A549 (cell line): ENCODE measurements at regions not wholly inside any gene's neighbourhood (a gene's known extent, or its start where the extent isn't known, plus 50 kb on each side); places are given as distances from the start of the nearest gene placed in this dataset.

Experiments
- ATAC-seq, 2 experiments: fragments of 200-7000 bp in 1 of 2; fragments of >200 bp in 1 of 2; cut with Nextera tagmentation in 1 of 2; cut with Tn5 transposase in 1 of 2; 3 replicates each; pipeline versions ENCODE4 v1.8.0 to v1.9.1; 2018 to 2020; ENCODE audit warnings: mild to moderate bottlenecking in 1 of 2, moderate library complexity in 1 of 2
- CTCF ChIA-PET: fragments of 300-600 bp; sonication (Branson Sonifier 250); formaldehyde crosslinking; extraction: SDS; loops from one replicate; lab custom pipeline; 2021; ENCODE audit warnings: antibody characterized with exemption, inconsistent platforms; lab: Yijun Ruan, JAX
- POLR2A ChIA-PET: fragments of 350-600 bp; formaldehyde crosslinking; extraction: SDS; loops from one replicate; lab custom pipeline; 2021; ENCODE audit warnings: antibody characterized with exemption, inconsistent platforms; lab: Yijun Ruan, JAX
- DNase-seq, 2 experiments: peaks; one replicate each; pipeline versions ENCODE4 v3.0.0 to v3.0.0-alpha.2; 2011 to 2016; ENCODE audit warnings: low read depth in 1 of 2, low spot score in 1 of 2
- FAIRE-seq: peaks from 2 replicates; lab custom pipeline; 2011; peaks lifted over from hg19 to GRCh38; lab: Jason Lieb, UNC
- H3K27ac ChIP-seq, 2 experiments: fragments of >200 bp; sonication (Bioruptor Twin); formaldehyde crosslinking; 3 replicates each; pipeline ENCODE4 v1.5.1; 2016 to 2017
- H3K4me1 ChIP-seq: fragments of >200 bp; sonication (Bioruptor Twin); formaldehyde crosslinking; 3 replicates; pipeline ENCODE4 v1.6.1; 2016
- H3K4me2 ChIP-seq: fragments of >200 bp; sonication (Bioruptor Twin); formaldehyde crosslinking; 3 replicates; pipeline ENCODE4 v1.6.1; 2016
- H3K4me3 ChIP-seq: fragments of >200 bp; sonication (Bioruptor Twin); formaldehyde crosslinking; 3 replicates; pipeline ENCODE4 v1.5.1; 2016
- H3K9me3 ChIP-seq: fragments of >200 bp; sonication (Bioruptor Twin); formaldehyde crosslinking; 3 replicates; pipeline ENCODE4 v1.6.1; 2016
- BHLHE40 ChIP-seq: IDR thresholded peaks from 2 replicates; pipeline ENCODE4 v1.6.1; 2012; ENCODE audit warnings: low read depth, low read length, inconsistent platforms
- CBX8 ChIP-seq: fragments of 200-600 bp; sonication (generic); IDR thresholded peaks from 2 replicates; pipeline ENCODE4 v1.6.1; 2016
- CHD4 ChIP-seq: fragments of 200-600 bp; sonication (generic); IDR thresholded peaks from 2 replicates; pipeline ENCODE4 v1.6.1; 2016; ENCODE audit warnings: antibody characterized with exemption, mild to moderate bottlenecking, borderline replicate concordance
- EHF ChIP-seq: fragments of 250-450 bp; sonication (Bioruptor Pico); IDR thresholded peaks from 2 replicates; pipeline ENCODE4 v1.5.0; 2020; ENCODE audit warnings: mild to moderate bottlenecking
- EHMT2 ChIP-seq: fragments of 200-600 bp; sonication (generic); IDR thresholded peaks from 2 replicates; pipeline ENCODE4 v1.6.1; 2016; ENCODE audit warnings: antibody characterized with exemption, low read depth, mild to moderate bottlenecking, moderate library complexity
- ESRRA ChIP-seq: fragments of 150-350 bp; IDR thresholded peaks from 2 replicates; pipeline ENCODE4 v1.6.1; 2014; ENCODE audit warnings: mild to moderate bottlenecking, low read length, borderline replicate concordance
- FOSB ChIP-seq: fragments of 250-450 bp; sonication (Bioruptor Pico); IDR thresholded peaks from 2 replicates; pipeline ENCODE4 v1.5.0; 2020; ENCODE audit warnings: mild to moderate bottlenecking, moderate library complexity
- GATA3 ChIP-seq: IDR thresholded peaks from 2 replicates; pipeline ENCODE4 v1.6.1; 2012; ENCODE audit warnings: borderline replicate concordance
- HOXA7 ChIP-seq: fragments of 250-450 bp; sonication (Bioruptor Pico); IDR thresholded peaks from 2 replicates; pipeline ENCODE4 v1.5.0; 2020; ENCODE audit warnings: mild to moderate bottlenecking, moderate library complexity
- JUN ChIP-seq, 2 experiments: fragments of >200 bp; sonication (Bioruptor Twin); formaldehyde crosslinking; IDR thresholded peaks; 2 replicates in 1 of 2; 3 replicates in 1 of 2; pipeline ENCODE4 v1.6.1; 2016 to 2017
- JUNB ChIP-seq: fragments of >200 bp; sonication (Bioruptor Twin); formaldehyde crosslinking; IDR thresholded peaks from 2 replicates; pipeline ENCODE4 v1.6.1; 2016
- MAZ ChIP-seq: fragments of 150-350 bp; IDR thresholded peaks from 2 replicates; pipeline ENCODE4 v1.6.1; 2014; ENCODE audit warnings: antibody characterized with exemption, low read depth, low read length, borderline replicate concordance
- NPAS2 ChIP-seq: fragments of 250-450 bp; sonication (Bioruptor Pico); IDR thresholded peaks from 2 replicates; pipeline ENCODE4 v1.8.0; 2022; ENCODE audit warnings: mild to moderate bottlenecking, moderate library complexity, borderline replicate concordance
- NR3C1 ChIP-seq: fragments of >200 bp; sonication (Bioruptor Twin); formaldehyde crosslinking; IDR thresholded peaks from 3 replicates; pipeline ENCODE4 v1.6.1; 2017
- PHF8 ChIP-seq: fragments of 200-600 bp; sonication (generic); IDR thresholded peaks from 2 replicates; pipeline ENCODE4 v1.6.1; 2016; ENCODE audit warnings: low read depth, mild to moderate bottlenecking, antibody characterized with exemption, moderate library complexity, borderline replicate concordance
- POLR2A ChIP-seq: IDR thresholded peaks from 2 replicates; pipeline ENCODE4 v1.6.1; 2012; ENCODE audit warnings: mild to moderate bottlenecking, low read length
- POLR2AphosphoS2 ChIP-seq: conservative IDR thresholded peaks from 2 replicates; pipeline ENCODE4 v1.6.1; 2012; ENCODE audit warnings: low read length, improper control_type of control experiment, inconsistent platforms
- RARB ChIP-seq: fragments of 250-450 bp; sonication (Bioruptor Pico); IDR thresholded peaks from 2 replicates; pipeline ENCODE4 v1.8.0; 2021; ENCODE audit warnings: mild to moderate bottlenecking, moderate library complexity
- RFX5 ChIP-seq: fragments of 450-650 bp; IDR thresholded peaks from 2 replicates; pipeline ENCODE4 v1.7.1; 2014; ENCODE audit warnings: antibody characterized with exemption, mild to moderate bottlenecking, moderate library complexity
- RNF2 ChIP-seq: fragments of 200-600 bp; sonication (generic); IDR thresholded peaks from 2 replicates; pipeline ENCODE4 v1.6.1; 2016; ENCODE audit warnings: low read depth, mild to moderate bottlenecking, antibody characterized with exemption, moderate library complexity, borderline replicate concordance
- SMC3 ChIP-seq: fragments of >200 bp; sonication (Bioruptor Twin); formaldehyde crosslinking; IDR thresholded peaks from 3 replicates; pipeline ENCODE4 v1.6.1; 2018; ENCODE audit warnings: inconsistent platforms
- SREBF2 ChIP-seq: fragments of 450-650 bp; IDR thresholded peaks from 2 replicates; pipeline ENCODE4 v1.6.1; 2014; ENCODE audit warnings: mild to moderate bottlenecking, moderate library complexity
- TP53 ChIP-seq: fragments of 250-450 bp; sonication (Bioruptor Pico); IDR thresholded peaks from 2 replicates; pipeline ENCODE4 v1.5.0; 2021; ENCODE audit warnings: mild to moderate bottlenecking, moderate library complexity
- ZFP36 ChIP-seq: fragments of 450-650 bp; IDR thresholded peaks from 2 replicates; pipeline ENCODE4 v1.6.1; 2014; ENCODE audit warnings: borderline replicate concordance; ENCODE audit not compliant: partially characterized antibody
- ZNF302 ChIP-seq: fragments of 250-450 bp; sonication (Bioruptor Pico); IDR thresholded peaks from 2 replicates; pipeline ENCODE4 v1.9.0; 2021; ENCODE audit warnings: inconsistent platforms, mild to moderate bottlenecking, moderate library complexity
- ZSCAN20 ChIP-seq: fragments of 250-450 bp; sonication (Bioruptor Pico); IDR thresholded peaks from 2 replicates; pipeline ENCODE4 v1.8.0; 2022; ENCODE audit warnings: mild to moderate bottlenecking, moderate library complexity
- WGBS: methylation state at CpG from one replicate; pipeline ENCODE4 v1.1.6; 2017; ENCODE audit errors: missing lambda C conversion rate; 5-methylcytosine and 5-hydroxymethylcytosine counted together
- TF ChIP-seq, protein P1 (sequence below): fragments of 250-450 bp; sonication (Bioruptor Pico); IDR thresholded peaks from 2 replicates; pipeline ENCODE4 v1.5.0; 2020; ENCODE audit warnings: low read depth, mild to moderate bottlenecking, moderate library complexity
- TF ChIP-seq, protein P2 (sequence below): IDR thresholded peaks from 2 replicates; pipeline ENCODE4 v1.6.1; 2012
- TF ChIP-seq, protein P3 (sequence below): fragments of 450-650 bp; IDR thresholded peaks from 2 replicates; pipeline ENCODE4 v1.6.1; 2014; ENCODE audit warnings: antibody characterized with exemption

DNA sequence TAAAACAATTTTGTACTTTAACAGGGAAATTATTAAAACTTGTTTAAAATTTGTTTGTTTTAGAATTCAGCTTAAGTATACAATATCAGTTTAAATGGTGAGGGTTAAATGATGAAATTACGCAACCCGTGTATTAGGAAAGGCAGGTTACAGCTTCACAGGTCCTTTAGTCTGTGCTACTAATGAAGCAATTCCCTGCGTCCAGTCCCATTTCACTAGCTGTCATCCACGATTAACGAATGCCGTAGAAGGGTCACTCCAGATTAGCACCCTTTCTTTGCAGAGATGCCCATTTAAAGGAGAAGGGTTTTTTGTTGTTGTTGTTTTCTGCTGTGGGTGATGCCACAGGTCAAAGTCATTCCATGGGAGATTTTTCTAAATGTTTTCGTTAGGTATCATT lies 457.6 kb upstream of the SLC10A2 start:
- peaks cover 5% of the 10 kb centered on the region; the same call in 2 of the 3 replicates for H3K4me1 ChIP-seq
- no peak overlapping the region for H3K4me3 ChIP-seq
- no peaks in the 10 kb centered on the region for H3K9me3 ChIP-seq
- no peak overlapping the region for H3K27ac ChIP-seq
- ChIA-PET POLR2A (no interaction called here), CTCF (interaction anchor here (0.9 kb wide), 1 partner anchor 8 kb away, joined by 3 read pairs; no protein-coding TSS in a partner anchor)
- WGBS: 95% methylated on average over 7 of the region's 7 CpGs
- no peak overlapping the region for H3K4me2 ChIP-seq
- no peak for ATAC-seq
- no peak for DNase-seq
- no peak for FAIRE-seq
- TF ChIP-seq HOXA7 (no peak), ZFP36 (no peak), MAZ (no peak), ZSCAN20 (CRISPR knock-in tag) (no peak), RARB (CRISPR knock-in tag) (no peak)

DNA sequence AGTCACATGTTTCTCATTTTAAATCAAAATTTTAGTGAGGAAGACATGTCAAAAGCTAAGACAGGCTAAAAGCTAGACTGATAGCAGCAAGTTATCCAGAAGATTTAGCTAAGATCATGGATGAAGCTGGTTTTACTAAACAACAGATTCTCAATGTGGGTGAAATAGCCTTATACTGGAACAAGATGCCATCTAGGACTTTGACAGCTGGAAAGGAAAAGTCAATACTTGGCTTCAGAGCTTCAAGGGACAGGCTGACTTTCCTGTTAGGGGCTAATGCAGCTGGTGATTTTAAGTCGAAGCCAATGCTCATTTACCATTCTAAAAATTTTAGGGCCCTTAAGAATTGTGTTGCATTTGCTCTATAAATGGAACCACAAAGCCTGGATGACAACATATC lies 455.3 kb upstream of the SLC10A2 start:
- no peaks in the 10 kb centered on the region for H3K9me3 ChIP-seq
- no peak overlapping the region for H3K4me3 ChIP-seq
- FAIRE-seq: no peak
- no peak overlapping the region for H3K27ac ChIP-seq
- TF ChIP-seq MAZ (no peak), TP53 (CRISPR knock-in tag) (no peak), POLR2A (no peak), PHF8 (no peak), ESRRA (no peak), JUNB (no peak), FOSB (CRISPR knock-in tag) (no peak), ZNF302 (CRISPR knock-in tag) (no peak)
- POLR2A ChIA-PET: no interaction called here
- DNase-seq: no peak
- no peak for ATAC-seq
- peaks cover 15% of the 10 kb centered on the region; the same call in 2 of the 3 replicates for H3K4me1 ChIP-seq
- no peak overlapping the region for H3K4me2 ChIP-seq
- WGBS: 50% methylated on average over 1 of the region's 1 CpG
- CTCF ChIA-PET: no interaction called here

DNA sequence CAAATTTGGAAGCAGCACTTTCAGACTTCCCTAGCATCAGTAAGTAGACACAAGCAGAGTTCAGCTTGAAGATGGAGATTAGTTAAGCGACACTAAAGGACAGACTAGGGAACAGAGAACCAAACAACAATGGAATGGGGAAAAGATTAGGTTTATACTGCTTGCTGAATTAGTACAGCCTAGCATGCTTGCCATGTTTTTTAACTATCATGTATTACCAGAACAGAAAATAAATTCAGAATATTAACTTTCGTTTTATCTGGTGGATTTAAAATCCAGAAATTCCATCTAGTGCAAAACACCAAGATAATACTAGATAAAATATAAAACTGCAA lies 451.5 kb upstream of the SLC10A2 start:
- peak overlapping the region; percentile 49 for H3K4me2 ChIP-seq
- WGBS: 88% methylated on average over 2 of the region's 2 CpGs
- POLR2A ChIA-PET: no interaction called here

DNA sequence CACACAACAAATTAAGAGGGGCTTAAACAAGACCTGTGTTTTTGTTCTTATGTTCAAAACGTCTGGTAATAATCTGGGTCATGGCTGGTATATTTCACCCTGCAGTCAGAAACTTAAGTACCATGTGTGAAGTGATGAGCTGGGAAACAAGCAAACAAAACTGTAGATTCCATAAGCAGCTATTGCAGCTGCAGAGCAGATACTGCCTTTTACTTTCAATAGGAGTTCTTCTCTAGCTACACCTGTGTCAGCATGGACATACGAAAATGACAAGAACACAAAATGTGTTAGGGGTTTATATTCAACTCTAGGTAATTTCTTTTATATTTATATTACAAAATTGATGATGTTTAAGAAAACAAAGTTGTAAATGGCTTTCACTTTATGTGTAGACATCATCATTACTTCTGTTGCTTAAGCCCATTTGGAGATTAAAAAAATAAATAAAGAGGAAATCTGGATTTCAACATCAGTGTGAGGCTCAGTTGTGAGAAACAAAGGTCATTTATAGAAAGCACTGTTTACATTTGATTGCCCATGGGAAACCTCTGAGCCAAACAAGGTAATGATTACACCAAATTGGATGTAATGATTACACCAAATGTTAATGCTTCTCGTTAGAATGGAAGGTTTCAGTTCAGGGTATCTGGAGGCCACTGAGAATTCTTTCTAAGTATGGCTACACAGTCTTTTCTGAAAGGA lies 451.0 kb upstream of the SLC10A2 start:
- FAIRE-seq: no peak
- TF ChIP-seq JUN (IDR thresholded peaks at IDR 0.05) (no peak), BHLHE40 (no peak), NPAS2 (CRISPR knock-in tag) (no peak), CHD4 (no peak), SMC3 (no peak), NR3C1 (no peak), SREBF2 (no peak), GATA3 (no peak), CBX8 (no peak)
- TF ChIP-seq, protein P1, sequence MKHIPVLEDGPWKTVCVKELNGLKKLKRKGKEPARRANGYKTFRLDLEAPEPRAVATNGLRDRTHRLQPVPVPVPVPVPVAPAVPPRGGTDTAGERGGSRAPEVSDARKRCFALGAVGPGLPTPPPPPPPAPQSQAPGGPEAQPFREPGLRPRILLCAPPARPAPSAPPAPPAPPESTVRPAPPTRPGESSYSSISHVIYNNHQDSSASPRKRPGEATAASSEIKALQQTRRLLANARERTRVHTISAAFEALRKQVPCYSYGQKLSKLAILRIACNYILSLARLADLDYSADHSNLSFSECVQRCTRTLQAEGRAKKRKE (CRISPR knock-in tag): no peak
- TF ChIP-seq, protein P2, sequence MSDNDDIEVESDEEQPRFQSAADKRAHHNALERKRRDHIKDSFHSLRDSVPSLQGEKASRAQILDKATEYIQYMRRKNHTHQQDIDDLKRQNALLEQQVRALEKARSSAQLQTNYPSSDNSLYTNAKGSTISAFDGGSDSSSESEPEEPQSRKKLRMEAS: no peak
- 38% methylated on average over 3 of the region's 3 CpGs for WGBS

More for the DNA sequence above, 451.5 kb upstream of the SLC10A2 start:
- Histone ChIP-seq H3K4me1 (peaks cover 11% of the 10 kb centered on the region; the same call in 2 of the 3 replicates), H3K4me3 (no peak overlapping the region), H3K27ac (no peak overlapping the region), H3K9me3 (no peaks in the 10 kb centered on the region)
- CTCF ChIA-PET: no interaction called here
- no peak for FAIRE-seq
- TF ChIP-seq FOSB (CRISPR knock-in tag): no peak
- TF ChIP-seq ESRRA: no peak
- no peak for TF ChIP-seq SREBF2
- no peak for TF ChIP-seq RFX5
- no peak for TF ChIP-seq EHMT2
- TF ChIP-seq POLR2AphosphoS2: no peak
- no peak for TF ChIP-seq EHF
- TF ChIP-seq CBX8: no peak
- no peak for TF ChIP-seq RNF2
- TF ChIP-seq, protein P3, sequence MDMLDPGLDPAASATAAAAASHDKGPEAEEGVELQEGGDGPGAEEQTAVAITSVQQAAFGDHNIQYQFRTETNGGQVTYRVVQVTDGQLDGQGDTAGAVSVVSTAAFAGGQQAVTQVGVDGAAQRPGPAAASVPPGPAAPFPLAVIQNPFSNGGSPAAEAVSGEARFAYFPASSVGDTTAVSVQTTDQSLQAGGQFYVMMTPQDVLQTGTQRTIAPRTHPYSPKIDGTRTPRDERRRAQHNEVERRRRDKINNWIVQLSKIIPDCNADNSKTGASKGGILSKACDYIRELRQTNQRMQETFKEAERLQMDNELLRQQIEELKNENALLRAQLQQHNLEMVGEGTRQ: no peak
- no peak for ATAC-seq
- no peak for DNase-seq

More for the DNA sequence above, 451.0 kb upstream of the SLC10A2 start:
- POLR2A ChIA-PET: no interaction called here
- Histone ChIP-seq H3K4me2 (peak overlapping the region; percentile 49), H3K9me3 (no peaks in the 10 kb centered on the region), H3K27ac (no peak overlapping the region), H3K4me1 (peaks cover 11% of the 10 kb centered on the region; the same call in 2 of the 3 replicates), H3K4me3 (no peak overlapping the region)
- ATAC-seq (no peak), DNase-seq (no peak)
- CTCF ChIA-PET: no interaction called here
